HTR-8/SVneo (cell line): ENCODE measurements at regions not wholly inside any gene's neighbourhood (a gene's known extent, or its start where the extent isn't known, plus 50 kb on each side); places are given as distances from the start of the nearest gene placed in this dataset.
"Not testable (repeated sequence)": the region's sequence is repeated elsewhere in the genome, so short reads cannot be mapped to it uniquely, and the experiment has no call there.

Experiments used
- DNase-seq: peaks from one replicate; pipeline ENCODE4 v3.0.0; 2011; ENCODE audit warnings: low spot score, mixed read lengths; ENCODE audit not compliant: insufficient read length
- FAIRE-seq: peaks from 2 replicates; lab custom pipeline; 2011; peaks lifted over from hg19 to GRCh38; lab: Jason Lieb, UNC

DNA sequence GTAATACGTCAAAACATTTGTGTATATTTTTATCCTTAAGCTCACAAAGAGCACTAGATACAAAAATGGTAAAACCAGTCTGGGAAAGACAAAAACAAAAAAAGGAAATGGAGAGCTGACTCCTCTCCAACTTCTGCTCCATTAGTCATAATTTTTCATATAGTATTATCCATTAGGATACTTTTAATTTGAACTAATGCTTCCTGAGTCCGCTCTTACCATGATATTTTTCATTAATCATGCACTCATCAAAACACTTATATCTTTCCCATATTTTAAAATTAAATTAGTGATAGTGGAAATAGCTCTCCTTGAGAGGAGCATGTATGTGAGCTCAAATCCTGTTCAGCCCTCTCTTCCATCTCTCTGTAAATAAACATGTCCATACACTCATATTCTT, 1093.0 kb upstream of the MIR17HG start:
- DNase-seq (no peak), FAIRE-seq (no peak)

DNA sequence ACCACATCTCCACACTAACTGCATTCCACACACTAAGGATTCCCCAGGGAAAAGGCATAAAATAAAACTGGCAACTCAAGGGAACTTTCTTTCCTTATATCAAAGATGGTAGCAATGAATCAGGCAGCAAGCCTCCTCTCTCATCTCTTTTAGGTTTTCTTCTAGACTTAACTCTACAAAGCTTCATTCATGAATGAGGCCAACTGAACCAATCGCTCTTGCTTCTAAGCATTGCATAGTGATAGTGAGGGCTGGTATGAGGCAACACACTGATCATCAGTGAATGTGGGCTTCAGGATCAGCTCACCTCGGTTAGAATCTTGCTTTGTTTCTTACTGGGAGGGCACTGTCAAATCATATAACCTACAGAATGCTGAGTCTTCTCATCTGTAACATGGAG, 1090.7 kb upstream of the MIR17HG start:
- DNase-seq, result no peak
- no peak for FAIRE-seq

DNA sequence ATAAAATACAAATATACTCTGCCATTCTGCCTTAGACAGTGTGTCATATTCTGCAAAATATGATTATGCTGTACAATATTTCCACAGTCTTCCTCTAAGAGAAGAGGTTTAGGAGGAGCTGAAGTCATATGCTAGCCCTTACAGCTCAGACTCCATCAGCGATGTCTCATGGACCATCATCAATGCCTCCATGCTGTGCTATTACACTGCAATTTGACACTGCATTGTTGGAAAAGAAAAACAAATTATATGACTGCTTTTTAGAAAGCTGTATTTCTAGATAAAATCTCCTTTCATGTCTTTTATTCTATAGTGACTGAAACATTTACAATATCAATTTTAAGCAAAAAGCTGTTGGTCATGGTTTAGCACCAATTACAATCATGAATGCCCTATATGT, 1089.4 kb upstream of the MIR17HG start:
- no peak for FAIRE-seq
- DNase-seq, result no peak

DNA sequence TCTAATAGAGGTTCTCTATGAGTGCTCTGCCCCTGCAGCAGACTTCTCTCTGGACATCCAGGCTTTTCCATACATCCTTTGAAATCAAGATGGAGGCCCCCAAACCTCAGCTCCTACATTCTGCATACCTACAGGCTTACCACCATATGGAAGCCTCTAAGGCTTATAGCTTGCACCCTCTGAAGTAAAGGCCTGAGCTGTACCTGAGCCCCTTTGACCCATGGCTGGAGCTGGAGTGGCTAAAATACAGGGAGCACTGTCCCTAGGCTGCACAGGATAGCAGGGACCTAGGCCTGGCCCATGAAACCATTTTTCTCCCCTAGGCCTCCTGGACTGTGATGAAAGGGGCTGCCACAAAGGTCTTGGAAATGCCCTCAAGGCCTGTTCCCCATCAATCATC, 1086.1 kb upstream of the MIR17HG start:
- DNase-seq (no peak), FAIRE-seq (no peak)

DNA sequence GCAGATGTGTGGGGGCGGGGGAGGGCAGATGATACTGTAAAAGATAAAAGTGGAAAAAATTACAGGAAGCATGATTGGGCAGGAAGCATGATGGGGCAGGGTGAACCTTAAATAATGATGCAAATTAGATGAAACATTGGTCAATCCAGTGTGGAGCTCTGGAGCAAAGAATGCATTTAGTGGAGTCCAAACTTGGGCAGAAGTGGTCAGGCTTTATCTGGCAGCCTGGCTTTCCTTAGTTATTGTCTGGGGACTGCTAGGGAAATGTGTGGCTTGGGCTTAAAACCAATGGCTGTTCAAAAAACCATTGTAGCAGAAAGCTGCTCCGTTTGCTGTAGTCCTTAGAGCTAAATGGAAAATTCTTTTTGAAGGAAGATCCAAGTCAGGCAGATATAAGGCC, 1077.3 kb upstream of the MIR17HG start:
- FAIRE-seq, result no peak
- no peak for DNase-seq

DNA sequence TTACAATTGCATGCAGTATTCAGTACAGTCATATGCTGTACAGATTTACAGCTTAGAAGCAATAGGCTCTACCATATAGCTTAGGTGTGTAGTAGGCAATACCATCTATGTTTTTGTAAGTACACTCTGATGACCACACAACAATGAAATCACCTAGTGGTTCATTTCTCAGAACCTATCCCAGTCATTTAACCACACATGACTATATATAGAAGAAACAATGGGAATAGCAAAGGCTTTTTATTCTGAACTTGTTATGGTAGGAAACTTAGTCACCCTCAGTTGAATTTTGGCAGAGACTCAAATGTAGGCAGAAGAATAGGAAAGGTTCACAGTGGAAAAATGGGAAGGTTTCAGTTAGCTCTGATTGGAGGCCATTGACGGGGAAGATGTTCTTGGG, 1075.1 kb upstream of the MIR17HG start:
- no peak for DNase-seq
- FAIRE-seq, result no peak

DNA sequence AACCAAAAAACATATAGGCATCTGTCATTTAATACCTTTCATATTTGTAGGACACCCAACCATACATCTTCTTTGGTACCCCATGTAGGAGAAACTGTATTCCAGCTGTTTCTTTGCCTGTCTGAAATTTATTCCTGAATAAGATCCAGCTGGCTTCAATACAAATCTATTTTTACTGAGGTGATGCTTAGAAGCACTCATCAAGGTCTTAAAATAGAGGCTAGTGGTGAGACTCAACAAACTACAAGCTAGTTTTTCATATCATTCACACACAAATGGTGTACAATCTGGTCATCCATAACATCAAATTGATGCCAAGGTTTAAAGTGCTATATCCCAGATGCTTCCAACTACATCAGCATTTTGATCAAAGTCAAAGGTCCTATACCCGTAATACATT, 1071.3 kb upstream of the MIR17HG start:
- FAIRE-seq (no peak), DNase-seq (no peak)

DNA sequence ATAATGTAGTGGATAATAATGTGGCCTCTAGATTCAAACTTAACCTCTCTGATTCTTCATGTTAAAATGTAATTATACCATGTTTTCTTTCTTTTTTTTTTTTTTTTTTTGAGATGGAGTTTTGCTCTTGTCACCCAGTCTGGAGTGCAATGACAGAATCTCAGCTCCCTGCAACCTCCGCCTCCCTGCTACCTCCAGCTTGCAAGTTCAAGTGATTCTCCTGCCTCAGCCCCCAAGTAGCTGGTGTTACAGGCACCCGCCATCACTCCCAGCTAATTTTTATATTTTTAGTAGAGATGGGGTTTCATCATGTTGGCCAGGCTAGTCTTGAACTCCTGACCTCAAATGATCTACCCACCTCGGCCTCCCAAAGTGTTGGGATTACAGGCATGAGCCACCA, 1069.3 kb upstream of the MIR17HG start:
- DNase-seq, FAIRE-seq: not testable (repeated sequence)

DNA sequence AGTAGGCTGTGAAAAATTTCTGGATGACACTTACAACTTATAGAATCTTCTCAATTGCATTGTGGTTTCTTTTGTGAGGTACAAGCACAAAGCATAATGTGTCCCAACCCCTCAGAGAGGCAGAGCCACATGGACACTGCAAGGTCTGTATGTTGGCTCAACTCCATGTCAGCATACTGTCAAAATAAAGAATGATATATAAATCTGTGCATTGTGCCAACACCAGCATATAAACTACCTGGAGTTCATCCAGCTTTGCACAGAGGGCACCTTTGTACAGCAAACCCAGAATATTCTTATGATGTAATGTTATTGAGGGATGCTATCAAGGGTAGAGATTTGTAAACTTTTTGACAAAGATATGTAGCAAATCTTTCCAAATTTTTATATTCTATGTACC, 1065.8 kb upstream of the MIR17HG start:
- no peak for FAIRE-seq

DNA sequence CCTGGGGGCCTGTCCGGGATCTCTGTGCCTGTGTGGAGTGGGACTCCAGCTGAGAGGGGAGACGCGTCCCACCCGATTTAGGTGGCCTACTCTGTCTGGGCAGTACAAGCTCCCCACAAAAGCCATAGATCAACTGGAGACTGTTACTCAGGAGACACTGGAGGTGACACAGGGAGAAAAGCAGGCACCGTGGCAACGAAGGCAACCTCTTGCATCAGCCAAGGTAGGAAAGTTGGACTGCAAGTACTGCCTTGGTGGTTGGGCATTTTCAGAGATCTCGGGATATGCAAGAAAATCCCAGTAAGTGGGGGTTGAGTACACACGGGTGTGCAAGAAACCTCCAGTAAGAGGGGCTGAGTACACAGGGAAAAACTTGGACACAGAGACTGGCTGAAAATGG, 1060.0 kb upstream of the MIR17HG start:
- FAIRE-seq (no peak), DNase-seq (no peak)

More for the DNA sequence above, 1065.8 kb upstream of the MIR17HG start:
- DNase-seq, result no peak

DNA sequence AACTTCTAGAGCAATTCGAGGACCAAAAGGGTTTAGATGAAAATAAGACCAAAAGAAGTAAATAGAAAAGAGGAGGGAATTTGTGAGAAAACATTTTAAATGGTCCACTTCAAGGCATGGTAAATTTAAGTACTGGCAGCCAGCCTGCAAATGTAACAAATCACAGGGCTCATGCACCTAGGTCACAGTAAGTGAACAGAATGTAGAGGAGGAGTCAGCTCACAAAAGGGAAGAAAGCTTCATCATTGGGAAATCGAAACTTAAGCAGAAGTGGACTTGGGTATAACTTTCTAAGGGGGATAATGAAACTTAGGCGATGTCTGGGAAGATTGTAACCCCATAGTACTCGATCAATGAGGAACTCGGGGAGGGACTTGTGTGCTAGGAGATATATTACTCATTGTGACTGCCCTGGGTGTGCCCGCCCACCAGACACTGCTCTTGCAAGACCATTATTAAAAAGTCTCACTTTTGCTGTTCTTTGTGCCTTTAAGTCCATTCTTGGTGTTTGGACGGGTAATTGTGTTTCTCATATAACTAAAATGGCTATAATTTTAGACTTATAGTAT, 1053.6 kb upstream of the MIR17HG start:
- FAIRE-seq (no peak), DNase-seq (no peak)

DNA sequence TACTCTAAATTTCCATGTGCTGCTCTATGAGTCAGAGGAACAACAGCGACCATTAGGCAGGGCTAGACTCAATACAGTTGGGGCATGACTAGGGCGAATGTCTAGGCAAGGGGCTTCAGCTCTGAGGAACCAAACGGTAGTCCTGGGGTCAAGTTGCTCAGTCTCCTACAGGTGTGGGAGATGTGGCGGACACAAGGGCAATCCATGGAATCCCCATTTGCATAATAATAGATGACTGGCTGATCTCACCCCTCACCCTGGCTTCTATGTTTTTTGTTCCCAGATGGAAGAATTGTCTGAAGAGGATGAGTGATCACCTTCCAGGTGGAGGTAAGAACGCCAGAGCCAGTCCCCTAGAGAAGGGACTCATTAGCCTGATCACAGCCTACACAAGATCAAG, 1048.2 kb upstream of the MIR17HG start:
- no peak for DNase-seq
- no peak for FAIRE-seq

DNA sequence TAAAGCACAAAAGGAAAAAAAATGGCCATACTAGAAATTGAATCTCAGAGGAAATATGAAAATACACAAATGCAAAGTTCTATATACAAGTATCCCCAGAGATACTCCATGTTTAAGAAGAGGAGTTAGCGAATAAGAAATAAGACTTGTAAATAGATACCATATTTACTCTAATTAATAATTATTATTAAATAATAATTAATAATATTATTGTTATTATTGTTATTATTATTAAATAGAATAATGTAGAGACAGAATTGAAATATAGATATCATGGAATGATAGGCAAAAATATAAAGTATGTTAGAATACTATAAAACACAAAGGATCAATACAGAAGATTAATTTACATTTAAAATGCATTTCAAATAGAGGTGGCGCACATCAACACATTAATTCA, 1047.5 kb upstream of the MIR17HG start:
- FAIRE-seq (no peak), DNase-seq (no peak)

DNA sequence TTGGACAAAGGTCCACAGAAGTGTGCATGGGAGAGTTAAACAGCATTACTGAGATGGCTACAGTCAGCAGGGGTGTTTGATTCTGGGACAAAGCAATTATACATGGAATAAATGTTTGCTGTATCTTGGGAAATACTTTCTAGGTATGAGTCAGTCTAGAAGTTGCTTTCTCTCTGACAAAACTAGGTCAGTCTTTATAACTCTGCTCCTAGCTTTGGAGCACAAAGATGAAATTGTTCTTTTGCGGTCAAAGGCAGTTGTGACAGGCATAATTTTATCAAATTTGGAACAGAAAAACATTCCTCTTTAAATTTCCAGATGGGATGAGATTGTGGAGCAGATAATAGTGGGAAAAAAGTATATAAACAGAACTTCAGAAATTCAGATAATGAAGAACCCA, 1045.4 kb upstream of the MIR17HG start:
- FAIRE-seq (no peak), DNase-seq (no peak)

DNA sequence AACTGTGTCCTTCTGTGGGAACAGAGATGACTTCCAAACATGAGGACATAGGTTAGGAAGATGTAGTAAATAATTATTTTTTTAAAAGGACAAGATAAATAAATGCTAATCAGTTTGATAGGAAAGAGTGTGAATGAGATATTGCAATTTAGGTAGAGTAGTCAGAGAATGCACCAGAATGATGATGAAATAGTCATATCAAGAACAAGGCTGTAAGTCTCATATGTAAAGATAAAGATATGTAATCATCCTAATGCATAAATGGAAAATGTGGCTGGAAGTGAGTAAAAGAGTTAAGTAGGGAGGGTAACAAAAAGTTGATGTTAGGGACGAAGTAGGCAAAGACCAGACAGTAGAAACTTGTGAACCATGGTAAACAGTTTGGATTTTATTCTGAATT, 1041.7 kb upstream of the MIR17HG start:
- FAIRE-seq (no peak), DNase-seq (no peak)

DNA sequence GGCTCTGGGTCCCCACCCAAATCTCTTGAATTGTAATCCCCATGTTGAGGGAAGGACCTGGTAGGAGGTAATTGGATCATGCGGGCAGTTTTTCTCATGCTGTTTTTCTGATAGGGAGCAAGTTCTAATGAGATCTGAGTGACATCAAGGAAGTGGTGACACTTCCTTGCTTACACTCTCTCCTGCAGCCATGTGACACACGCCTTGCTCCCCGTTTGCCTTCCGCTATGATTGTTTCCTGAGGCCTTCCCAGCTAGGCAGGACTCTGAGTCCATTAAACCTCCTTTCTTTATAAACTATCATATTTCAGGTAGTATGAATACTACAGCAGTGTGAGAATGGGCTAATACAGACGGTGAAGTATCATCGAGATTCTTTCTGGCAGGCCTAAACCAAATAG, 1040.4 kb upstream of the MIR17HG start:
- no peak for FAIRE-seq
- no peak for DNase-seq

DNA sequence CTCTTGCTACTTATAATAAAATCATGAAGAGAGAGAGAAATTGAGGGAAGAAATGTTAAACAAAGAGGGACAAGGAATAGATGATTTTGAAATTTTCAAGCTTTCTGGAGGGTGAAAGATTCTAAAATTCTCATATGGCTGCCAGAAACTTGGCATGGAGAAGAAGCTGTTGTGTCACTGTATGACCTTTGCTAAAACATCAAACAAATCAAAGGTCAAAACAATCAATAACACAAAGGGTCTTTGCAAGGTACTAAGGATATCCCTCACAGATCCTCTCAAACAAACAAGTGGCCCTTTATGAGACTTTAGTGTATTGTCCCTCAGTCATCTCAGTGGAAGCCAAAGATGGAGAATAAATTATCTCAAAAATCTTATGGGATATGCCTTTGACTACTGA, 1039.2 kb upstream of the MIR17HG start:
- DNase-seq (no peak), FAIRE-seq (no peak)

DNA sequence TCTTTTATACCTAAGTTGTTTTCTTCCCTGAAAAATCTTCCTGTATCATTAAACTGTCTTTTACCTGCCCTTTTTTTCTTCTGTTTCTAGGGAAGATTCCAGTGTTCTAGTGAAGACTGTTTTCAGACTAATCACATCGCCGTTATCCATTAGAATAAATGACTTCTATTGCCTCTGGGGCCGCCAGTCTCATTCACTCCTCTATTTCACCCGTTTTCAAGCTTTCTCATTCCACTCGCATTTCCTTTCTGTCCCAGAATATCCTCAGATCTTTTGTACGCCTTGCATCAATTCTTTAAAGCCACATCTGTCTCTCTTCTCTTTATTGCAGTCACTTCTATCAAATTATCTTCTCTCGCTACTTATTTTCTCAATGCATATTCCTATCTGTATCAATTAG, 1035.6 kb upstream of the MIR17HG start:
- DNase-seq, result no peak
- FAIRE-seq, result no peak

DNA sequence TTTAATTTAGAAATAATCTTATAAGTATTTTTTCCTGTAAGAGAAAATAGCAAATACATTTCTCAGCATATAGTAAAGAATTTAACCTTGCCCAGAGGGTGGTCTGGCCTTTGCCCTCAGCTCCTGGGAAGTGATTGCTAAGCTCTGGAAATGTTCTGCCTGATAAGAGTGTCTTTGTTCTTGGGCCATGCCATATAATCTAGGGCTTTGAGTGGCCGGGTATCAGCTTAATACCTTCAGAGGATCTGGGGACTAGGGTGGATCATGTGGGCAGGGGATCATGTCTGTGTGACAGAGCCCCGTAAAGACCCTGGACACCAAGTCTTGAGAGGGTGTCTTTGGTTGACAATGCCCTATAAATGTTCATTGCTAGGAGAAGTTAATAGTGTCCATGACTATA, 1032.4 kb upstream of the MIR17HG start:
- DNase-seq (no peak), FAIRE-seq (no peak)

DNA sequence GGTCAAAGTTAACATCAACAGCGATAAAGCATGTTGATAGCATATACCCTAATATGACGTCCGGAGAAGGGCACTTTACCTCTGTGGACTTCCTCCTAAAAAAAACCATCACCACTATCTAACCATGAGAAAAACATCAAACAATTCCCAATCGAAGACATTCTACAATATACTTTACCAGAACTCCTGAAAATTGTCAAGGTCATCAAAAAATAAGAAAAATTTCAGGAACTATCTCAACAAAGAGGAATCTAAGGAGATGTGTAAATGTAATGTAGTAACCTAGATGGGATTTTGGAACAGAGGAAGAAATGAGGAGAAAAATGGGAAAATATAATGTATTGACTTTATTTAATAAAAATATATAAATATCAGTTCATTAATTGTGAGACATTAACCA, 1026.8 kb upstream of the MIR17HG start:
- FAIRE-seq (no peak), DNase-seq (no peak)

DNA sequence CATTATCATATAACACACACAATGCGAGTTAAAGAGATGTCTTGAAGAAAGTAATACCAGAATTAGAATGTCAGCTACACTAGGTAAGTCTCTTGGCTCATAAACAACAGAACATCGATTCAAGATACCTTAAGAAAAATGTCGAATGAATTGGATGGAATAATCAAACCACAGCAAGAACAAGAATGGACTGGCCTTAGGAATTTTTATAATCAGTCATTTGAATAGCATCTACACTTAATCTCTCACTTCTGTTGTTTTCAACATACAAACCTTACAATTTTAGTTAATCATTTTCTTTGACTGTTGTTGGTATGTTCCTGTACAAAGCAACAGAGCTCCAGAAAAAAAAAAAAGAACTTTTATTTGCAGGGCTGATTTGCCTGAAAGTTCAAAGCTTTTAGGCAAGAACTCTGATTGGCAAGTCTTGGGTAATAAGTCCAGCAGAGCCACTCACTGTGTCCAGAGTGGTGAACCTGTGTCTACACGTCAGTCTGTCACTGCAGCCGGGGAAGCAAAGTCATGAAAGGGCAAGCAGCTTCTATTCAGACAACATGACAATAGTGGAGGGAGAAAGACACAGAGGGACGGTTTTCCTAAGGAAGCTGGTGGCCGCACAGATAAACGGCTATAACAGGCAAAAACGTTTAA, 1026.1 kb upstream of the MIR17HG start:
- DNase-seq (no peak), FAIRE-seq (no peak)

DNA sequence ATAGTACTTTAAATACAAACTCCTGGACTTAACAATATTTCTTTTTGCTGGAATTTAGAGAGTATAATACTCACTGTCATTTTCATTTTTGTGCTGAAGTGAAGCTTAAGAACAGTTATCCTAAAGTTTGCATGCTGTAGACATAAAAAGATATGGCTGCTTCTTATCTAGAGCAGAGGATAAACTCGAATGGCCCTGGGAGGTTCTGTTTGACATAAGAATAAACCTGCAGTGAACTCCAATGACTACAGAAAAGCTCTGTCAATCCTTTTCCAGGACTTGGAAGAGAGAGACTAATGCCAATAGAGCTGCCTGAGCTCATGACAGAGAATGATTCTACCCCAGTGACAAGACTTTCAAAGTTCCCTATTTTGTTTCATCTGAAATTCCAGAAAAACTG, 1017.8 kb upstream of the MIR17HG start:
- DNase-seq (no peak), FAIRE-seq (no peak)
